22Rv1 (cell line): ENCODE measurements at regions not wholly inside any gene's neighbourhood (a gene's known extent, or its start where the extent isn't known, plus 50 kb on each side); places are given as distances from the start of the nearest gene placed in this dataset.

Experiments
- ZFX ChIP-seq: fragments of 450-650 bp; IDR thresholded peaks from 2 replicates; pipeline ENCODE4 v1.6.1; 2017; ENCODE audit warnings: antibody characterized with exemption, borderline replicate concordance
- TF ChIP-seq, protein P1 (sequence below): fragments of 450-650 bp; IDR thresholded peaks from 2 replicates; pipeline ENCODE4 v1.5.1; 2017; ENCODE audit warnings: mild to moderate bottlenecking

DNA sequence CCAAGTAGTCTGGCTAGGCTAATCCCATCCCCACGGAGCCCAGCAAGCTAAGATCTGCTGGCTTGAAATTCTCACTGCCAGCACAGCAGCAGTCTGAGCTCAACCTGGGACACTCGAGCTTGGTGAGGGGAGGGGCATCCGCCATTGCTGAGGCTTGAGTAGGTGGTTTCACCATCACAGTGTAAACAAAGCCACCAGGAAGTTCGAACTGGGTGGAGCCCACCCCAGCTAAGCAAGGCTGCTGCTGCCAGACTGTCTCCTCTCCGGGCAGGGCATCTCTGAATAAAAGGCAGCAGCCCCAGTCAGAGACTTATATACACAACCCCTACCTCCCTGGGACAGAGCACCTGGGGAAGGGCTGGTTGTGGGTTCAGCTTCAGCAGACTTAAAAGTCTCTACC is 639.6 kb downstream of the IQCM start:
- TF ChIP-seq, protein P1, sequence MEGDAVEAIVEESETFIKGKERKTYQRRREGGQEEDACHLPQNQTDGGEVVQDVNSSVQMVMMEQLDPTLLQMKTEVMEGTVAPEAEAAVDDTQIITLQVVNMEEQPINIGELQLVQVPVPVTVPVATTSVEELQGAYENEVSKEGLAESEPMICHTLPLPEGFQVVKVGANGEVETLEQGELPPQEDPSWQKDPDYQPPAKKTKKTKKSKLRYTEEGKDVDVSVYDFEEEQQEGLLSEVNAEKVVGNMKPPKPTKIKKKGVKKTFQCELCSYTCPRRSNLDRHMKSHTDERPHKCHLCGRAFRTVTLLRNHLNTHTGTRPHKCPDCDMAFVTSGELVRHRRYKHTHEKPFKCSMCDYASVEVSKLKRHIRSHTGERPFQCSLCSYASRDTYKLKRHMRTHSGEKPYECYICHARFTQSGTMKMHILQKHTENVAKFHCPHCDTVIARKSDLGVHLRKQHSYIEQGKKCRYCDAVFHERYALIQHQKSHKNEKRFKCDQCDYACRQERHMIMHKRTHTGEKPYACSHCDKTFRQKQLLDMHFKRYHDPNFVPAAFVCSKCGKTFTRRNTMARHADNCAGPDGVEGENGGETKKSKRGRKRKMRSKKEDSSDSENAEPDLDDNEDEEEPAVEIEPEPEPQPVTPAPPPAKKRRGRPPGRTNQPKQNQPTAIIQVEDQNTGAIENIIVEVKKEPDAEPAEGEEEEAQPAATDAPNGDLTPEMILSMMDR, result no peak
- TF ChIP-seq ZFX, result no peak
